NCI-H345 treated with DMSO at 0.1 percent for 48 hours (cell line): ENCODE measurements at regions not wholly inside any gene's neighbourhood (a gene's known extent, or its start where the extent isn't known, plus 50 kb on each side); places are given as distances from the start of the nearest gene placed in this dataset.

ENCODE experiments used
- DNase-seq: peaks from one replicate; lab custom pipeline; 2025; ENCODE audit not compliant: unreplicated experiment; lab: John Stamatoyannopoulos, UW

DNA sequence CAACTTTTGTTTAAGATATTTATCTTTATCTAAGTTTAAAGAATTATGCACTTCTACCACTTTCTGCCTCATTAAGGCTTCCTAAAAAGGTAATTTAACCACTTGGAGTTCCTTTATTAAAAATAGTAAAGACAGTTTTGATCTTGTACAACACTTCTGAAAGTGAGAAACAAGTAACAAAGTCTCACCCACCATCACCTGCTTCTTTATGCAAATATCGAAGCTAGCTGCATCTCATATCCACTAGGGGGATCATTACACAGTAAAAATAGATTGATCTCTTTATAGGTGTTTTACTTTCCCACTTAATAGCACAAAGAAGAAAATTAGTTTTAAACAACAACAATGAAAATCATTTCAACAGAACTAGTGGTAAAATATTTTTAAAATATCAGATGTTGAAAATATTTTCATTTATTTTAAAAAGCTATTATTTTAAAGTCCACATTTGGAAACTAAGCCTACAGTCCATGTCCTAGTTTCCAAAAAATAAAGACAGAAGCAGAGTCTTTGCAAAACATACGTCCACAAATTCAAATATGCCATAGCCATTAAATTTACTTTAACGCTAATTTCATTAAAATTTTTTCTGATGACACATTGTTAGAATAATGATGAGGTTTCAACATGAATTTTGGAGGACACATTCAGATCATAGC, 160.0 kb upstream of the SOX5 start:
- DNase-seq: no peak

DNA sequence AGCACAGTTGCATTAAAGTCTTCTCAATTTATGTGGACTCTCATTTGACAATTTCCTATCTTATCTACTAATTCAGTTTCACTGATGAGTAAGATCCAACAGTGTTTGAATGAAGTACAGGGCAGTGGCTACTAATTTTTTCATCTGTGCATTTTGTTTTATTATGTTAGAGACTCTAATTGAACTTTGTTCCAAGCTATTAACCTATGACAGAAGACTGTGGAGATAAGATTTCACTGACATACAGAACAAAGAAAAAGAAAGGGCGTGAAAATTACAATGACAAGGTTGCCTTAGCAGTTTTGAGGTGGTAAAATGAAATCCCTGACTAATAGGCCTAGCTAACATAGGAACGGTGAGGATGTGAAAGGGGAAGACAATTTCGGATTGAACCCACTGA, 153.2 kb upstream of the SOX5 start:
- DNase-seq: no peak

DNA sequence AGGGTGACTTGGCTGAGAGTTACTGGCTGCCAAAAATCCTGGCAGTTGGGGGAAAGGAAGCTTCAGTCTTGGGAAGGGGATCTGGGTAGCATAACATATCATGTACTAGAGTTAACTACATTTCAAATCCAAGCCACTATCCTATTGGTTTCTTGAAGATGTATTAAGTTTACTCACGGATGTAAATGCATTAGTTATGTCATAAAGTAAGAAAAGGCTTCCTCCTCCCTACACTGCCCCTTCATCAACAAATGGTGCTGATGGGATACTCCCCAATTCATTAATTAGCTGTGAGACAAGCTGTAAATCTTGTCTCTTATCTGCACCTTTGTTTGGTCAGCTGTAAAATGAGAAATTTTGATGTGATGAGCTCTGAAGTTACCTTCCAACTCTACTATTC, 150.1 kb upstream of the SOX5 start:
- DNase-seq: no peak

DNA sequence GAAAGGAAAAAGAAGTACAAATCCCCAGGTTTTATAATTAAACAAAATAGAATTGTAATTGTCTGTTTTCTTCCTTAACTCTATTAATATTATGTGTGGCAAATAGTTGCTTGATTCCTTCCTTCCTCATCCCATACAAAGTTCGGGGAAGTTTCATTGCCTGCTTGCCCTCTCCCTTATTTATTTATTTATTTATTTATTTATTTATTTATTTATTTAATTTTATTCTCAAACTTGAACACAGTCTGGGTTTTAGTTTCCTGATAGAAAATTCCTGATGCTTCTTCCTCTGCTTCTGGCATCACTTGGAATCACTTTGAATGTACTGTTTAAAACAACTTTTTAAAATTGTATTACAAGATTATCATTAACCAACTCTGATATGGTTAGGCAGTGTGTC, 145.8 kb upstream of the SOX5 start:
- DNase-seq: no peak

DNA sequence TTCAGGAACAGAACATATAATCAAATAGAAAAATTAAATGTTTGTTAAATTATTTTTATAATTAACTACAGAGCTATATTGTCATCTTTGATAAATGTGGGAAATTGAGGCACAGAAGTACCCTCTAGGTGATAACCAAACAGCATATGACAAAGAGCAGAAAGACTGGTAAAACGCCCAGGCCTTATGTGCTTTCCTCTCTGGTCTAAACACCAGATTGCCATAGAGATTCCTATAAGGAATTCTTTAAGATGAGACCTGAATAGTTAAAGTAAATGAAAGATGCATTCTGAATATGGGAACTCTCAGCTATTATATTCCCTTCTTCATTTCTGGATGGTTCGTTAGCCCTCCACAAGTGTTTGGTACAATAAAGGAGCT, 140.0 kb upstream of the SOX5 start:
- DNase-seq: no peak

DNA sequence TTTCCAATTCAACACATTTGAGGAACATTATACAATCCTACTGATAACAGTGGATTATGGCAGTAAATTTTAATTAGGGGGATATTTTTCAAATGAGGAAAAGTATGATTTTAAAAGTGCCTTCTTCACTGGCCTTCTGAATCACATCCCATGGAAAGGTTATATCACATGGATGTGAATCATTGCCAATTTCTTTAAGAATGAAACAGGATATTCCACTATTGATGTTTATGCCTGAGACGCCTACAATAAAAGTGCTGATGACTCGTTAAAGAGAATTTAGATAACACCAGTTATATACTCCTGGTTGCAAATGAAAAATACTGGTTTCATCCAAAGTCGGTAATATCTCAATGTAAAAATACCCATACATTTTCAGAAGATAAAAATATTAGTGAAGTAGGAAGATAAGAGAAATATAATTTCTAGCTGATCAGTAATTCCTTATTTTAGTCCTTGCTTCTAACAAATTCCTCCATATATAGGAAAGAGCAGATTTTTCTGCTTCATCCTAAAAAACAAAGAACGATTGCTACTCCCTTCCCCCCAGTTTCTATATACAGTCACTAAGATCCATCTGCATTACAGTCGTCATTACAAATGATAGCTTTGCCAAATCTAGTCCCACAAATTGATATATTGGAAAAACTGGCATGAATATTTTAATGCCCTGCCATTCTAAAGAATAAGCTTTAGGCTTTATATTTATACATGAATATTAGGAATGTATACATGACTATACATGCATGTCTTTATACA, 139.5 kb upstream of the SOX5 start:
- DNase-seq: no peak

DNA sequence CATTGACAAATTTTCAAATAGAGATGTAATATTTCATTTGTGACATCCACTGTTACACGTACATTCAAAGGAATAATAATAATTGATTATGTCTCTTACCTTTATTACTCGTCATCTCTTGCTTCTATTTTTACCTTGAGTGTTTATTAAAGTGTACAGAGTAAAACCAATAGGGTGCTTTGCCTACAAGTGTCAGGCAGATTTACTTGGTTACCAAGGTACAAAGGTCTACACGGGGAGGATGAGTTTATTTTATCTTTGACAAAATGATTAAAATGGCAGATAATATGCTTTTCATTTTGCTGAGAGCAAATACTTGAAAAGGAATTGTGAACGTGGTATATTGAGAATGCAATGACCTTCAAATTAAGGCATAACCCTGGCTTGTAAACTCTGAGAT, 137.8 kb upstream of the SOX5 start:
- no peak for DNase-seq

GRCh38 chr12:24084800-24085199, 135.3 kb upstream of the SOX5 start:
- no peak for DNase-seq

DNA sequence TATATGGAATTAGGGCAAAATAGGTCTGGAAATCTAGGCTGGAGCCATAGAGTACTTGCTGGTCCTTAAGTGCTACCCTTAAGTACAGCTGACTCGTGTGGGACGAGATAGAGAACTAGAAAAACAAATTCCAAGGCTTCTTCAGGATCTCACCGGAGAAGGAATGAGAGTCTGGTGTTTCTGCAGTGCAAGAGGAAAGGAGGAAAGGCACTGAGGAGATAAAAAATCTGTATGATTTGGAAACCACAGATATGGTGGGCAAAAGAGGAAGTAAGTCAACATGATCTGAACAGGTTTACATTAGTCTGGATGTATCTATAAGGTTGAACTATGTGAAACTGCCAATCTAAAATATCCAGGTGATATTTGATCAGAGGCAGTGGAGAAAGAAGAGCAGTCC, 134.4 kb upstream of the SOX5 start:
- DNase-seq: no peak

GRCh38 chr12:24081606-24082005, 132.1 kb upstream of the SOX5 start:
- no peak for DNase-seq

DNA sequence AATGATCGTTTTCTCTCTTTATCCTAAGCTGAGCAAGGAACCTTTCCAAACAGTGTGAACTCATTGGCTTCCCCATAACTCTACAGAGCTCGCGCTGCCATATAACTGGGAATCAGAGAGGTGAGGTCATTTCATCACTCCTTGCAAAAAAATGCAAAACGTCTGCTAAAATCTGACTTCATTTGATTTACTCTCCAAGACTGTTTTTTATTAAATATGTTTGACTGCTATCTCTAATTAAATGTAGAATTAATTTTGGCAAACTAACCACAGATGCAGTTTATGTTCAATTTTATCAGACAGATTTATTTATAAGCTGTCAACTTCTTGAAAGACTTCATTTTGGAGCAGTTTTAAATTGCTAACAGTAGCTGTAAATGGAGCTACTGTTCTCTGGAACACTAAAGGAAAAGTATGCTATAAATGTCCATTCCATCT, 131.6 kb upstream of the SOX5 start:
- DNase-seq: no peak

- DNase-seq: no peak
These were observed 131.0 kb upstream of the SOX5 start for GRCh38 chr12:24080465-24080864.

GRCh38 chr12:24079083-24079482, 129.6 kb upstream of the SOX5 start:
- DNase-seq: no peak

DNA sequence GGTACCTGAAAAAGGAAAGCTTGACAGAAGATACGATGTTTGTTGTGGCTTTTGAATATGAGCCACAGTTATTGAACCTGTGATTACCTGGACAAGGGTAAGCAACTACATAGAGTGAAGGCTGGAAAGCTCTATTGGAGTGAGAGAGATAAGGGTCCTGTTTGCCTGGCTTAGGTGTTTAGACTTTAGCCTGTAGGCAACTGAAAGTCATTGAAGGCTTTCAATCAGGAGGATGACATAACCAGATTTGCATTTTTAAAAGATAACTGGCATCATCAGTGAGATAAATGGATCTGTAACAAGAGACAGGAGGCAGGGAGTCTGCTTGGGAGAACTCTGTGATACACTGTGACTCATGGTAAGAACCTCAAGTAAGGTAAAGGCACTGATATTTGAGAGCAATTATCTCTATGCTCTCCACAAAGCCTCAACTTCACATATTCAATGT, 128.9 kb upstream of the SOX5 start:
- DNase-seq: no peak

GRCh38 chr12:24077161-24077560, 127.7 kb upstream of the SOX5 start:
- no peak for DNase-seq

DNA sequence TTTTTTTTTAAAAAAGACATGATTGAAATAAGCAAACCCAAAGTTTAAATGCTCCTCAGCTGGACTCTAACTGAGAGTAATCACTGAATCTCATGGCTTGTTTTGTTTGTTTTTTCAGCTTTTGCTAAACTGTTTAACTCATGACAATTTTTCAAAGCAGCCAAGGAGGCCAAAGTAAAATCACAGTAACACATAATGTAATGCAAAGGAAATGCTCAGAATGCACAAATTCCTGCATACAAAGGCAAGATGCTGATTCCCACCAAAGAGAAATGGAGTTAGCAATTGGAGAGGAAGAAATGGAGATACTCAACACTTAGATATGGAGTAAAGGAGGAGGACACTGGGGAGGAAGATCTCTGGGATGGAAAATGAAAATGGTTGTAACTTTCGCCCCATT, 126.2 kb upstream of the SOX5 start:
- DNase-seq: no peak

- DNase-seq: no peak
These were observed 123.8 kb upstream of the SOX5 start for GRCh38 chr12:24073170-24073810.

DNA sequence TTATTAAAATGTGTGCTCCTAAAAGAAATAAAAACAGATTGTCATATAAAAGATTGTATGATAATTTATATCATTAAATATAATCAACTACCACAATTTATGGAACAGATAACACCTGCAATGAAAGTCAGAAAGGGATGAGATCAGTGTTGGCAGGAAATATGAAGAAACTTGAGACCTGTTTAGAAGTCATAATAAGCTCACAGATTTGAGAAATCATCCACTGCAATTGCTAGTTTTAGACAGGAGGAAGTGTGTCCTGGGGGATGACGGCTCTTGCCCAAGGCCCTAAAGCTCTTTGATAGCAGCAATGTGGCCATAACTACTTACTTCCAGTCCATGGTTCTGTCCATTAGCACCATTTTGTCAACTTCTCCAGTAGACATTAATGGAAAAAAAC, 122.8 kb upstream of the SOX5 start:
- DNase-seq: no peak

GRCh38 chr12:24071842-24072241, 122.4 kb upstream of the SOX5 start:
- DNase-seq: no peak

DNA sequence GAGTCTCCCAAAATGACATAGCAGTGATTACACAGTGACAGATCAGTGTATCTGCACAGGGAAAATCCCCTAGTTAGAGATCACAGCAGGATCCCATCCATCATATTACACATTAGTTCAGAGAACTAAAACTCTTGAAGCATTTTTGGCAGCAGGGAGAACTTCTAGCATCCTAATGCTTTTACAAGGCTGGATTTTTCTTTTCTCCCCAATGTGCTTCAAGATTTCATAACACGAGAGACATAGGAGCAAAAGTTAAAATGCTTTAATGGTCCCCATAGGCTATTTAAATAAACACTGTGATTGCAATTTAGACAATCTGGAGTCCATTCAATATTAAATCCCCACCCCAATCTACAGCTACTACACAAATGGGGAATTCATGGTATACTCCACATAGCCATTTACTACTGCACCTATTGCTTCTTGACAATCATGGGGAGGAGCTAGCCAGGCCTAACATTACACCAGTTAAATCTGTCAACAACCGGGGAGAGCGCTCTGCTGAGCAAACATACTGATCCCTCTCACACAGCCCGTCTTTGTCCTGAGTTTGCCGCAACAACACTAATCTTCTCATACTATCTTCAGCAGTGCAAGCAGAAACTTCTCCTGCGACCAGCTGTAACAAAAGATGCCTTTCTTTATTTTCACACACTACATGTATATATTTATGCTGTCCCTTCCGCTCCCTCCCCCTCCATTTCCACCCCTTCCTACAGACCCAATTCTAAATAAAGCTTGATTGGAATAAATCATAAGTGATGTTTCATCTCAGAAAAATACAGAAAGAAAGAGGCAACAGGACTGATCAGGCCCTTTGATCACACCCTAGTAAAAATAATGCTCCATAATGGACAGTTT, 120.3 kb upstream of the SOX5 start:
- no peak for DNase-seq

- no peak for DNase-seq
These were observed 117.4 kb upstream of the SOX5 start for GRCh38 chr12:24066865-24067264.
